Esophagus squamous epithelium (tissue), 5 donors: ENCODE measurements at regions not wholly inside any gene's neighbourhood (a gene's known extent, or its start where the extent isn't known, plus 50 kb on each side); places are given as distances from the start of the nearest gene placed in this dataset.
"Not testable (repeated sequence)": the region's sequence is repeated elsewhere in the genome, so short reads cannot be mapped to it uniquely, and the experiment has no call there.

Experiments used
- DNase-seq: peaks from one replicate; lab custom pipeline; 2025; lab: John Stamatoyannopoulos, UW
- H3K27ac ChIP-seq, 4 donors: fragments of 200-600 bp; sonication (generic); one replicate each; pipeline ENCODE4 v1.5.1; 2016 to 2019; ENCODE audit warnings: mild to moderate bottlenecking in 1 of 4
- H3K27me3 ChIP-seq, 4 donors: fragments of 200-600 bp; sonication (generic); 1 replicate in 3 of 4; 2 replicates in 1 of 4; pipeline versions ENCODE4 v1.5.1 to v1.6.0; 2017 to 2021; ENCODE audit warnings: antibody characterized with exemption in 1 of 4
- H3K36me3 ChIP-seq, 3 donors: fragments of 200-600 bp; sonication (generic); one replicate each; pipeline ENCODE4 v1.5.1; 2016 to 2019
- H3K4me1 ChIP-seq, 3 donors: fragments of 200-600 bp; sonication (generic); one replicate each; pipeline ENCODE4 v1.5.1; 2017 to 2019
- H3K4me3 ChIP-seq, 4 donors: fragments of 200-600 bp; sonication (generic); 1 replicate in 3 of 4; 2 replicates in 1 of 4; pipeline ENCODE4 v1.5.1; 2016 to 2019; ENCODE audit warnings: mild to moderate bottlenecking in 2 of 4, moderate library complexity in 1 of 4
- H3K9me3 ChIP-seq, 3 donors: fragments of 200-600 bp; sonication (generic); one replicate each; pipeline ENCODE4 v1.5.1; 2016 to 2019
- POLR2A ChIP-seq, 4 donors: fragments of 450-650 bp; IDR thresholded peaks; one replicate each; pipeline ENCODE4 v1.6.1; 2017; ENCODE audit warnings: antibody characterized with exemption in 4 of 4, mild to moderate bottlenecking in 4 of 4, moderate library complexity in 3 of 4
- WGBS, 2 donors: methylation state at CpG; one replicate each; pipeline ENCODE4 v1.1.5; 2018; 5-methylcytosine and 5-hydroxymethylcytosine counted together
- intact Hi-C: fragments of 100-400 bp; cut with DNase I; formaldehyde crosslinking; loops from one replicate; pipeline ENCODE4 v1.15.0; 2022
- TF ChIP-seq, protein P1 (sequence below), 6 experiments: fragments of 450-650 bp in 4 of 6; fragments of 200-600 bp in 2 of 6; sonication (generic) in 2 of 6; IDR thresholded peaks; one replicate each; pipeline ENCODE4 v1.5.1; 2016 to 2019; ENCODE audit warnings: antibody characterized with exemption in 6 of 6, mild to moderate bottlenecking in 4 of 6, moderate library complexity in 4 of 6
- donor health status: DM: yes; HTN: yes; CAD: no.

DNA sequence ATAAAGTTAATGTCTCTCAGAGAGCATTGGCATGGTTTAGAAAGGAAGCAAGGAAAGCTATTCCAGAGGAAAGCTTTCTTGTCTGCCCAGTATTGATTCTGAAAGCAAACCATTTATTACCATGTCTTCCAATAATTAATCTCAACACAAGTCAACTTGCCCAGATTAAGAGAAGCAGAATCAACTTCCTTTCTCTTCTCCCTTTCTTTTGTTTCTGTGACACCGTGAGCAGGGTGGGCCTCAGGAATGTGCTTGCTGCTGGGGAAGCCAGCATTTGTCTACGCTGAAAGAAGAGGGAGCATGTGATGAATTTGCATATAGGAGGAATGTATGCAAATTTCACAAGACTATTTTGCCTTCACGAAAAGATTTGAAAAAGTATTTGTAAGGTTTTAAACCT is 368.6 kb upstream of the ROPN1 start:
- DNase-seq, result no peak
- intact Hi-C loops, result no loop called here
- H3K27ac ChIP-seq, result no peak overlapping the region

GRCh38 chr3:124361566-124361965 is 368.7 kb upstream of the UMPS start:
- no peaks in the 10 kb centered on the region for H3K27me3 ChIP-seq
- no peak overlapping the region for H3K27ac ChIP-seq
- no peaks in the 10 kb centered on the region for H3K36me3 ChIP-seq
- TF ChIP-seq POLR2A (IDR thresholded peaks at IDR 0.05), result no peak
- TF ChIP-seq, protein P1, sequence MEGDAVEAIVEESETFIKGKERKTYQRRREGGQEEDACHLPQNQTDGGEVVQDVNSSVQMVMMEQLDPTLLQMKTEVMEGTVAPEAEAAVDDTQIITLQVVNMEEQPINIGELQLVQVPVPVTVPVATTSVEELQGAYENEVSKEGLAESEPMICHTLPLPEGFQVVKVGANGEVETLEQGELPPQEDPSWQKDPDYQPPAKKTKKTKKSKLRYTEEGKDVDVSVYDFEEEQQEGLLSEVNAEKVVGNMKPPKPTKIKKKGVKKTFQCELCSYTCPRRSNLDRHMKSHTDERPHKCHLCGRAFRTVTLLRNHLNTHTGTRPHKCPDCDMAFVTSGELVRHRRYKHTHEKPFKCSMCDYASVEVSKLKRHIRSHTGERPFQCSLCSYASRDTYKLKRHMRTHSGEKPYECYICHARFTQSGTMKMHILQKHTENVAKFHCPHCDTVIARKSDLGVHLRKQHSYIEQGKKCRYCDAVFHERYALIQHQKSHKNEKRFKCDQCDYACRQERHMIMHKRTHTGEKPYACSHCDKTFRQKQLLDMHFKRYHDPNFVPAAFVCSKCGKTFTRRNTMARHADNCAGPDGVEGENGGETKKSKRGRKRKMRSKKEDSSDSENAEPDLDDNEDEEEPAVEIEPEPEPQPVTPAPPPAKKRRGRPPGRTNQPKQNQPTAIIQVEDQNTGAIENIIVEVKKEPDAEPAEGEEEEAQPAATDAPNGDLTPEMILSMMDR (IDR thresholded peaks at IDR 0.05), result no peak
- WGBS, 2 donors, result 79 to 80% methylated on average over 3 of the region's 3 CpGs
- H3K4me3 ChIP-seq, result no peak overlapping the region
- no peak for DNase-seq
- no peaks in the 10 kb centered on the region for H3K9me3 ChIP-seq
- H3K4me1 ChIP-seq, result no peaks in the 10 kb centered on the region
- intact Hi-C loops, result no loop called here

More for the DNA sequence above, 368.6 kb upstream of the ROPN1 start:
- TF ChIP-seq, protein P1 (IDR thresholded peaks at IDR 0.05), result no peak
- TF ChIP-seq POLR2A (IDR thresholded peaks at IDR 0.05), result no peak
- H3K27me3 ChIP-seq, result no peaks in the 10 kb centered on the region
- H3K9me3 ChIP-seq, result no peaks in the 10 kb centered on the region
- H3K4me1 ChIP-seq, result no peaks in the 10 kb centered on the region
- no peak overlapping the region for H3K4me3 ChIP-seq
- no peaks in the 10 kb centered on the region for H3K36me3 ChIP-seq
- WGBS, 2 donors, result 59 to 78% methylated on average over 3 of the region's 3 CpGs

DNA sequence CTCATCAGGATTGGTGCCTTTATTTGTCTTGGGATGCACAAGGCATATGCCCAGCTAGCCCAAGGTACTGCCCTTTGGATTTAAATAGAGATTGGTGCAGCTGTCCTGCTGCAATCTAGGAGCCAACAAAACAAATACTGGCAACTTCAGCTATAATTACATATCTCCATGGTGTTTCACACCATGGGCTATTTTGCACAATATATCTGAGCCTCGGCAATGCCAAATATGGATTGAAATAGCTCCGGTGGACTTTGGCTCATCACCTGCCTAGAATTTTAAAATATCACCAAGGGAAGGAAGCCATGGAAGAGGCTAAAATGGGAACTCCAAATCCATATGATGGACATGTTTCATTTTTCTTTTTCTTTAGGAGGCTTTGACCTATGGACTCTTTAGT is 367.8 kb upstream of the UMPS start:
- DNase-seq, result no peak
- H3K27me3 ChIP-seq, result no peaks in the 10 kb centered on the region
- TF ChIP-seq POLR2A (IDR thresholded peaks at IDR 0.05), result no peak
- TF ChIP-seq, protein P1 (IDR thresholded peaks at IDR 0.05), result no peak
- H3K4me3 ChIP-seq, result no peak overlapping the region
- H3K4me1 ChIP-seq, result no peaks in the 10 kb centered on the region
- no peaks in the 10 kb centered on the region for H3K36me3 ChIP-seq
- intact Hi-C loops, result no loop called here
- 76 to 87% methylated on average over 2 of the region's 2 CpGs for WGBS, 2 donors
- no peak overlapping the region for H3K27ac ChIP-seq
- H3K9me3 ChIP-seq, result no peaks in the 10 kb centered on the region

GRCh38 chr3:124363476-124363875 is 366.8 kb upstream of the UMPS start:
- Histone ChIP-seq H3K9me3 (no peaks in the 10 kb centered on the region), H3K4me1 (no peaks in the 10 kb centered on the region), H3K36me3 (no peaks in the 10 kb centered on the region), H3K27ac (peak overlapping the region in 1 of 4 donors; percentile 33), H3K4me3 (no peak overlapping the region), H3K27me3 (no peaks in the 10 kb centered on the region)
- TF ChIP-seq POLR2A (IDR thresholded peaks at IDR 0.05), result no peak
- TF ChIP-seq, protein P1 (IDR thresholded peaks at IDR 0.05), result no peak
- intact Hi-C loops, result no loop called here
- no peak for DNase-seq

- Histone ChIP-seq H3K4me1 (no peaks in the 10 kb centered on the region), H3K9me3 (no peaks in the 10 kb centered on the region), H3K36me3 (no peaks in the 10 kb centered on the region), H3K4me3 (no peak overlapping the region), H3K27me3 (no peaks in the 10 kb centered on the region), H3K27ac (peak overlapping the region in 2 of 4 donors; percentile 28 to 53)
- WGBS, 2 donors, result 63 to 66% methylated on average over 2 of the region's 2 CpGs
- no peak for DNase-seq
- no peak for TF ChIP-seq POLR2A (IDR thresholded peaks at IDR 0.05)
- TF ChIP-seq, protein P1 (IDR thresholded peaks at IDR 0.05), result no peak
- intact Hi-C loops, result no loop called here
These were observed 365.8 kb upstream of the UMPS start for GRCh38 chr3:124364317-124365020.

- intact Hi-C loops, H3K4me3 ChIP-seq, H3K4me1 ChIP-seq, H3K27me3 ChIP-seq, H3K36me3 ChIP-seq, DNase-seq, H3K27ac ChIP-seq, H3K9me3 ChIP-seq: not testable (repeated sequence)
- no CpG with 5 or more reads among the region's 27 CpGs for WGBS, 2 donors
These were observed 363.6 kb upstream of the UMPS start for GRCh38 chr3:124366655-124367054.
